ENCODE measurements at regions not wholly inside any gene's neighbourhood (a gene's known extent, or its start where the extent isn't known, plus 50 kb on each side); places are given as distances from the start of the nearest gene placed in this dataset.
A peak's percentile ranks its signal among the peaks of the same experiment; 100 is the strongest.

GRCh38 chr3:46100812-46101211 lies 73.5 kb upstream of the XCR1 start:
- peaks cover 3% of the 10 kb centered on the region for H3K36me3 Mint-ChIP-seq
- no peak overlapping the region for H3K27ac Mint-ChIP-seq
- no peaks in the 10 kb centered on the region for H3K27me3 Mint-ChIP-seq
- no peak overlapping the region for H3K4me3 Mint-ChIP-seq
- peaks cover 40% of the 10 kb centered on the region for H3K4me1 Mint-ChIP-seq
- peaks cover 6% of the 10 kb centered on the region for H3K9me3 Mint-ChIP-seq

GRCh38 chr3:46098319-46098761 lies 71.1 kb upstream of the XCR1 start:
- Mint-ChIP-seq H3K27me3 (no peaks in the 10 kb centered on the region), H3K9me3 (peaks cover 6% of the 10 kb centered on the region), H3K27ac (peak overlapping the region; percentile 91), H3K4me1 (peaks cover 40% of the 10 kb centered on the region), H3K36me3 (peaks cover 3% of the 10 kb centered on the region), H3K4me3 (peak overlapping the region; percentile 77)

GRCh38 chr3:46097691-46098241 lies 70.5 kb upstream of the XCR1 start:
- peak overlapping the region; percentile 23 for H3K27ac Mint-ChIP-seq
- peaks cover 3% of the 10 kb centered on the region for H3K36me3 Mint-ChIP-seq
- H3K27me3 Mint-ChIP-seq = no peaks in the 10 kb centered on the region
- H3K4me3 Mint-ChIP-seq = peak overlapping the region; percentile 77
- peaks cover 40% of the 10 kb centered on the region for H3K4me1 Mint-ChIP-seq
- peaks cover 6% of the 10 kb centered on the region for H3K9me3 Mint-ChIP-seq

- Mint-ChIP-seq H3K27me3 (no peaks in the 10 kb centered on the region), H3K27ac (no peak overlapping the region), H3K4me3 (no peak overlapping the region), H3K9me3 (no peaks in the 10 kb centered on the region), H3K36me3 (no peaks in the 10 kb centered on the region), H3K4me1 (peaks cover 40% of the 10 kb centered on the region)
These were observed 69.5 kb upstream of the XCR1 start for GRCh38 chr3:46096781-46097180.

DNA sequence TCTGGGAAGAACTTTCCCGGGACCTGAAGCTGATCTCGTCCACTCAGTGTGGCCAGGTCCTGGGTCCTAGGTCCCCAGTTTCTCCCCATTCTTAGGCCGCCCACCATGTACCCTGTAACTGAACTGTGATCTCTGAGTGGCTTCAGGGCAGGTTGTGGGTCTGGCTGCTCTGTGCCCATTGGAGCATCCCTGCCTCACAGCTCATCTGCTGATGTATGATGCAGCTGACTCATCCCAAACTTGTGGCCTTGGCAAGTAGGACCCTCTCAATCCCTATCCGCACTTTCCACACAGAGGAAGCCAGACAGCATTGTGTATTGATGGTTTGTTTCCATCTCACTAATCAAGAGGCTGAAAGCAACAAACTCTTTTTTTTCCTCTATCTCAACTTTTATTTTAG lies 69.1 kb upstream of the XCR1 start:
- no peaks in the 10 kb centered on the region for H3K27me3 Mint-ChIP-seq
- no peak overlapping the region for H3K4me3 Mint-ChIP-seq
- H3K27ac Mint-ChIP-seq = no peak overlapping the region
- H3K9me3 Mint-ChIP-seq = no peaks in the 10 kb centered on the region
- peaks cover 40% of the 10 kb centered on the region for H3K4me1 Mint-ChIP-seq
- H3K36me3 Mint-ChIP-seq = no peaks in the 10 kb centered on the region

GRCh38 chr3:46095307-46095706 lies 68.0 kb upstream of the XCR1 start:
- peaks cover 34% of the 10 kb centered on the region for H3K4me1 Mint-ChIP-seq
- H3K9me3 Mint-ChIP-seq = no peaks in the 10 kb centered on the region
- H3K36me3 Mint-ChIP-seq = no peaks in the 10 kb centered on the region
- no peak overlapping the region for H3K27ac Mint-ChIP-seq
- H3K27me3 Mint-ChIP-seq = no peaks in the 10 kb centered on the region
- no peak overlapping the region for H3K4me3 Mint-ChIP-seq

- H3K27me3 Mint-ChIP-seq = no peaks in the 10 kb centered on the region
- H3K36me3 Mint-ChIP-seq = no peaks in the 10 kb centered on the region
- H3K4me3 Mint-ChIP-seq = no peak overlapping the region
- H3K4me1 Mint-ChIP-seq = peaks cover 32% of the 10 kb centered on the region
- no peaks in the 10 kb centered on the region for H3K9me3 Mint-ChIP-seq
- H3K27ac Mint-ChIP-seq = no peak overlapping the region
These were observed 67.2 kb upstream of the XCR1 start for GRCh38 chr3:46094506-46094905.

DNA sequence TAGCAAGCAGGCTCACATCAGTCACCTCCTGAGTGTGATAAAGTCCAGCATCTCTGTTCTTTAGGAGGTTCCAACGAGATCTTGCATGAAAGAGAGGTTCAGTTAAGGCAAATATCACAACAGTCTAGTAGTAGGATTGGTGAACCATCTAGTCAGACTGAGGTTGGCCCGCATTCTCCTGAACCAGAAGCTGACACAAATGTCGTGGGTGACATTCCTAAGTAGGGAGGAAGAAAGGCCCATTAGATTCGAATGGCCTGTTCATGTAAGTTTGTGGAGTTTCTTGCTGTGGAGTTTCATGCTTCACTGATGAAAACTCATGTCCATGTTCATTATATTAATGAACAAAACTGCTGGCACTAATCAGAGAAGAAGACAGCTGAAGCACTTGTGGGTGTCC lies 66.7 kb upstream of the XCR1 start:
- Mint-ChIP-seq H3K36me3 (no peaks in the 10 kb centered on the region), H3K27me3 (no peaks in the 10 kb centered on the region), H3K27ac (no peak overlapping the region), H3K4me3 (no peak overlapping the region), H3K9me3 (no peaks in the 10 kb centered on the region), H3K4me1 (peaks cover 26% of the 10 kb centered on the region)

- H3K36me3 Mint-ChIP-seq = no peaks in the 10 kb centered on the region
- H3K4me3 Mint-ChIP-seq = no peak overlapping the region
- no peaks in the 10 kb centered on the region for H3K27me3 Mint-ChIP-seq
- peaks cover 21% of the 10 kb centered on the region for H3K4me1 Mint-ChIP-seq
- H3K27ac Mint-ChIP-seq = peak overlapping the region; percentile 25
- H3K9me3 Mint-ChIP-seq = no peaks in the 10 kb centered on the region
These were observed 66.2 kb upstream of the XCR1 start for GRCh38 chr3:46093327-46093942.

- Mint-ChIP-seq H3K4me1 (peaks cover 14% of the 10 kb centered on the region), H3K27ac (no peak overlapping the region), H3K4me3 (no peak overlapping the region), H3K36me3 (no peaks in the 10 kb centered on the region), H3K27me3 (no peaks in the 10 kb centered on the region), H3K9me3 (no peaks in the 10 kb centered on the region)
These were observed 65.4 kb upstream of the XCR1 start for GRCh38 chr3:46092702-46093080.

- peaks cover 7% of the 10 kb centered on the region for H3K4me1 Mint-ChIP-seq
- H3K9me3 Mint-ChIP-seq = no peaks in the 10 kb centered on the region
- no peaks in the 10 kb centered on the region for H3K36me3 Mint-ChIP-seq
- no peak overlapping the region for H3K4me3 Mint-ChIP-seq
- H3K27ac Mint-ChIP-seq = peak overlapping the region; percentile 30
- H3K27me3 Mint-ChIP-seq = no peaks in the 10 kb centered on the region
These were observed 64.7 kb upstream of the XCR1 start for GRCh38 chr3:46091741-46092701.

DNA sequence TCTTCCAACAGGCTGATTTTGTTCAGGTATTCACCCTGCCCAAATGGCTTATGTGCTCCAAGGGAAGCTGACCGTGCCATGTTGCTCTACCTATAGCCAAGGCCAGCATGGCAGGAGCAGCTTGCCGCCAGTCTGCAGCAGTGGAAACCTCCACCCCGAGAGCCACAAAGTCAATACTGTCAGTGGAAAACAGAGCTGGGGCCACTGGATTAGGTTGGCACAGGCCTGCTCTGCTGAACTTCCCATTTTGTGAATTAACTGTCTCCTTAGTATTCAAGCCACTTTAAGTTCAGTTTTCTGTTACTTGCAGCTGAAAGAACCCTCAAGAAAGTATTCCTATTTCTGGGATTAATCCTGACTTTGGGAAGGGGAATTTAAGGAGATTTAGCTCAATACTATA lies 63.8 kb upstream of the XCR1 start:
- no peak overlapping the region for H3K4me3 Mint-ChIP-seq
- H3K4me1 Mint-ChIP-seq = peaks cover 4% of the 10 kb centered on the region
- no peaks in the 10 kb centered on the region for H3K9me3 Mint-ChIP-seq
- no peaks in the 10 kb centered on the region for H3K27me3 Mint-ChIP-seq
- H3K27ac Mint-ChIP-seq = no peak overlapping the region
- no peaks in the 10 kb centered on the region for H3K36me3 Mint-ChIP-seq

DNA sequence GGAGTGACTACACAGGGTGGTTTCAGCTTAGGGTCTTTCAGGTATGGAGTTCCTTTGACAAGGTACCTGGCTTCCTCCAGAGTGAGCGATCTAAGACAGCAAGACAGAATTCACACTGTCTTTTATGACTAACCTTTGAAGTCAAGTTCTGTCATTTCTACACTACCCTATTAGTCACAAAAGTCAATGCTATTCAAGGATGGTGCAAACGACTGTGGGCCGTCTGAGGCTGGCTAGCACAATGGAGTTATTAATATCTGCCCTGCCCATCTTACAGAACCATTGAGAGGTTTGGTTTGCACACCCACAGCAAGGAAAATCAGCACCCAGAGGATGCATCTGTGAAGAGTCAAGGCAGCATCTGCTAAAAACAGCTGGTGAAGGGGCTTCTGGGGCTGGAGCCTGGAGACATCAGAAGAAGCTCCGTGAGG lies 62.9 kb upstream of the XCR1 start:
- Mint-ChIP-seq H3K27ac (no peak overlapping the region), H3K4me1 (peaks cover 4% of the 10 kb centered on the region), H3K4me3 (no peak overlapping the region), H3K36me3 (no peaks in the 10 kb centered on the region), H3K9me3 (no peaks in the 10 kb centered on the region), H3K27me3 (no peaks in the 10 kb centered on the region)

GRCh38 chr3:46089237-46090011 lies 62.1 kb upstream of the XCR1 start:
- Mint-ChIP-seq H3K9me3 (no peaks in the 10 kb centered on the region), H3K27ac (no peak overlapping the region), H3K27me3 (no peaks in the 10 kb centered on the region), H3K36me3 (no peaks in the 10 kb centered on the region), H3K4me1 (peaks cover 4% of the 10 kb centered on the region), H3K4me3 (no peak overlapping the region)

- peaks cover 4% of the 10 kb centered on the region for H3K4me1 Mint-ChIP-seq
- H3K27ac Mint-ChIP-seq = no peak overlapping the region
- H3K9me3 Mint-ChIP-seq = no peaks in the 10 kb centered on the region
- H3K4me3 Mint-ChIP-seq = no peak overlapping the region
- H3K36me3 Mint-ChIP-seq = no peaks in the 10 kb centered on the region
- no peaks in the 10 kb centered on the region for H3K27me3 Mint-ChIP-seq
These were observed 60.6 kb upstream of the XCR1 start for GRCh38 chr3:46087871-46088270.

Data from activated naive CD4-positive, alpha-beta T cell treated with anti-CD3 and anti-CD28 coated beads, Interleukin-2, amount 50 U/mL, for 24 hours (primary cell).